SIG-M5 treated with dmso at 0.1 percent for 504 hours (cell line): ENCODE measurements at regions not wholly inside any gene's neighbourhood (a gene's known extent, or its start where the extent isn't known, plus 50 kb on each side); places are given as distances from the start of the nearest gene placed in this dataset.
"Not testable (repeated sequence)": the region's sequence is repeated elsewhere in the genome, so short reads cannot be mapped to it uniquely, and the experiment has no call there.

Experiments
- DNase-seq: peaks from one replicate; lab custom pipeline; 2025; ENCODE audit not compliant: unreplicated experiment; lab: John Stamatoyannopoulos, UW

- not testable (repeated sequence) for DNase-seq
Measured at GRCh38 chr2:89129440-89129839, 438.0 kb downstream of the RPIA start.

- DNase-seq = not testable (repeated sequence)
Measured at GRCh38 chr2:89130665-89131308, 439.3 kb downstream of the RPIA start.

GRCh38 chr2:89142959-89143358, 451.5 kb downstream of the RPIA start:
- DNase-seq = not testable (repeated sequence)

DNA sequence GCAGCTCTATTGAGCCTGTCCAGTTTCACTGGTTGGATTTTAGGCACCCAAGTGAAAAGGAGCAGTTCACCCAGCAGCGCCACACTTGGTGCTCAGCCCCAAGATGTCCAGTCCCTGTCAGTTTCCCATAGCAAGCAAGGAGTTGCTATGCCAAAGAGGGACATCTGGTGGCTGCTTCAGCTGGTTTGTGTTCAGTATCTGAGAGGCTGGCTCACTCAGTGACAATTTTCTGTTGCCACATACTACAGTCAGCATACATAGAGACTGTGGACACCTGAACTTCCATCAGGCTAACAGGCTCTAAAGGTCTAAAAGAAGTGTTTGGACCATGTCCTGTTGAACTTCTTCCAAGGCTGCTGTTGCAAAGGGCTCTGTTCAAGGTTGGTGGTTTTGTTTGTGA, 453.9 kb downstream of the RPIA start:
- not testable (repeated sequence) for DNase-seq

- not testable (repeated sequence) for DNase-seq
Measured at GRCh38 chr2:89148256-89148655, 456.8 kb downstream of the RPIA start.

- not testable (repeated sequence) for DNase-seq
Measured at GRCh38 chr2:89151699-89152098, 460.2 kb downstream of the RPIA start.

DNA sequence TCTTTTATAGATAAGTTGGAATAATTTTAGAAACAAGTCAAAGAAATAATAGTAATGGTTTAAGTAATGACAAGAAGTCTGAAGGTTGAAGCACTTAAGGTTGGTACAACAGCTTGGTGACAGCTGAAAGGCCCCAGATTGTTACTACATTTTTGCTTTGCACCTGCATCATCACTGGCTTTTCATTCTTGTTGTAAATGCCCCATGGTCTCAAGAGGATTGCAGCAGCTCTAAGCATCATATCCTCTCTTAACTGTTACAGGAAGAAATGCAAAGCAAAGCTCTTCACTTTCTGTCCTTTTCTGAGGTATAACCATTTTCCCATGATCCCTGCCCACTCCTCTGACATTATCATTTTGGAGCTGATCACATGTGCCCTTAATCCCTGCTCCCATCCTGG, 461.0 kb downstream of the RPIA start:
- not testable (repeated sequence) for DNase-seq

DNA sequence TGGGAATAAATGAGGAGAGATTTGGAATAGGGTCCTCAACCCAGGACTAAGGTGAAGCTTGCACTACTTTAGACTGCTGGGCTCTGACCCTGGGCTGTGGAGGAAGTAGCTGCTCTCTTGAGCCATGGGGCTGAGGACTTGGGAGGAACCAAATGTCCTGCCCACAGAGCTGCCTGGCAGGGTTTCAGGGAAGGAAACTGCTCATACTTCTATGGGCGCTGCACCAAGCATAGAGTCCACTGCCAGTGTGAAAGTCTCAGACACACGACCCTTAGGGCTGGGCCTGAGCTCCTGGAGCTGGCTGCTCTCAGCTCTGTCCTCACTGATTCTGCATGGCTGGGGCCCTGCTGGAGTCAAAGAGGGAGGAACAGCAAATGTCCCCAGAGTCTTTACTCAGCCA, 461.7 kb downstream of the RPIA start:
- DNase-seq = not testable (repeated sequence)

DNA sequence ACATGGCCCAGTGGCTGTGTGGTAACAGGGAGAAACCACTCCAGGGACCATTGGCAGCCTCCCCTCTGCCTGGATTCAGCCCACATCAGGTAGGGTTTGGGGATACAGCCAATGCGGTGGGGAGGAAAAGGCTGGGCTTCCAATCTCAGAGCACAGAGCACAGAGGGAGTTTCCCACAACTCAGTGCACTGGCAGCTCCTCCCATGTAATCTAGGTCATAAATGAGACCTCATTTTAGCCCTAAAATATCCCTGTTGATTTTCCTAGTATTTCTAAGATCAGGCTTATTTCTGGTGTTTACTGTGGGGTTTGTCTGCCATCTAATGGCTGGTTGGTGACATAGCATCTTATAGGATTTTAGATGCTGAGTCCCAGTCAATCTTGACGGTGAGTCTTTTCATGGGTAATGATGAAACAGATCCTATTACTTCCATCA, 462.8 kb downstream of the RPIA start:
- not testable (repeated sequence) for DNase-seq

GRCh38 chr2:89160306-89160705, 468.8 kb downstream of the RPIA start:
- not testable (repeated sequence) for DNase-seq

- not testable (repeated sequence) for DNase-seq
Measured at GRCh38 chr2:89161626-89162025, 470.2 kb downstream of the RPIA start.

DNA sequence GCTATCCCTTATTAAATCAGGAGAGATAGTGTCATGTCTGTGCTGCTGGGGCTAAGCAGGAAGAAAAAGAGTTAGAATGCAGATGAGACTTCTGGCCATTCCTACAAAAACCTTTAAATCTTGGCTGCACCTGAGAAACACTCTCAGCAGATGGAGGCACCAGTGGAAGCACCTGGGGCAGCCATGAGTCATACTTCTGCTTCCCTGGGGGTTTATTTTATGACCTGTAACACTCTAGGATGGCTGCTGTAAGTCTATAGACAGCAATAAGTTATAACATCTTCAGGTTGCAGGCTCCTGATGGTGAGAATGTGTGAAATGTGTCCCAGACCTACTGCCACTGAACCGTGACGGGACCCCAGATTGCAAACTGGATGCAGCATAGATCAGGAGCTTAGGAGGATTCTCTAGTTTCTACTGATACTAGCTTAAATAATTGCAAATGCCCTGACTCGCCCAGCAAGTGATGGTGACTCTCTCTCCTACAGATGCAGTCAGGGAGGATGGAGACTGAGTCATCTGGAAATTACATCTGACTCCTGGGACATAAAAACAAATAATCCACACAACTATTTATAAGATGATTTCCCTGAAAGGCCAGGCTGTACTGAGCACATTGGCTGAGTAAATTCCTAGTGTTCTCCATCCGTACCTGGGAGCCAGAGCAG, 479.2 kb downstream of the RPIA start:
- DNase-seq = not testable (repeated sequence)

- not testable (repeated sequence) for DNase-seq
Measured at GRCh38 chr2:89171174-89171519, 479.7 kb downstream of the RPIA start.

GRCh38 chr2:89177004-89177403, 485.5 kb downstream of the RPIA start:
- DNase-seq = not testable (repeated sequence)

DNA sequence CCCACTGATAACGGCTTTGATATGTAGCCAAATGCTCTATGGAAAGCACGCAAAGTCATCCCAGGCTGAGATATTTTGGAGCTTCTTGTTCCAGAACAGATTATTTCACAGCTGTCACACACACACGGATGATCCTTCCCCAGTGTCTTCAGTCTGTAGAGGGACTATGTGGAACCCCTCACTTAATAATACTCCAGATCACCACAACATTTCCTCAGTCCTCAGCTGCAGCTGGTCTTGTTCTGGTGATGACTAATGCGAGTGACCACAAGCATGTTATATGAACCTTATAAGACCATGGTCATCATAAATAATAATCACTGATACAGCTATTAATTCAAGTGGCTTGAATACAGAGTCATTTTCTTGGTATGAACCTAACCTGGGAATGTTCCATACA, 490.7 kb downstream of the RPIA start:
- not testable (repeated sequence) for DNase-seq

DNA sequence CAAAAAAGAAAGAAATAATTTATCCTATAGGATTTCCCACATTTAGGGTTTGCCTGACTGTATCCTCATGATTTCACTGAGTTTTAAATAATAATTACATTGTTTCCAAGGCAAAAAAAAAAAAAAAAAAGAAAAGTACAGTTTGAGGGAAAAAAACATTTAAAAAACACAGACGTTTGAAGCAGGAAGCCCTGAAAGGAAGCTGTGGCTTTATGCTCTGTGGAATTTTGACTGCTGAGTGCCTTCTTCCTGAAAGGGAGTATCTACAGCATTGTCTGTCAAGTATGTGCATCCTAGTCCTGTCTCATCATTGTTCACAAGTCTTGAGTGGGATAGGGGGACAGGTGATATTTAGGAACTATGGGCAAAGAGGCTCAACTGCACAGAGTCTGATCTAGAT, 493.3 kb downstream of the RPIA start:
- not testable (repeated sequence) for DNase-seq

DNA sequence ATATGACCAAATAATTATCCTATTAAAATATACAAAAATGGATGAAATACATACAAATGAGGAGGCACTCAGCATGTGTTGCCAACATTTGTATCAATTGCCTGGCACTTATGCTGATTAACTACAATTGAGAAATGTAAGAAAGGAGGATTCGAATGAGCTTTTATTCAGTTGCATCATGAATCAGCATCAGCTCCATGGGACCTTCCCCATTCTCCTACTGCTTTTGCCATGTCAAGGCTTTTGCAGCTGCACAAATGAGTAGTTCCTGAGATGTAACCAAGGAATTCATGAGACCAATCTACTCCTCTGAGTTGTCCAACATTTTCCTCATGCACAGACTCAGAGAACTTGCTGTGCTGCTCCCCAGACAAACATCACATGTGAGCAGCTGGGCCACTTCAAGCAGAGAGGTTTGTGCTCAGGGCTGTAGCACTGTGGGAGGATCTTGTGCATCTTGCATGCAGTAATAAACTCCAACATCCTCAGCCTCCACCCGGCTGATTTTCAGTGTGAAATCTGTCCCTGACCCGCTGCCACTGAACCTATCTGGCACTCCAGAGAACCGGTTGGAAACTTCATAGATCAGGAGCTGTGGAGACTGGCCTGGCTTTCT, 504.3 kb downstream of the RPIA start:
- not testable (repeated sequence) for DNase-seq

DNA sequence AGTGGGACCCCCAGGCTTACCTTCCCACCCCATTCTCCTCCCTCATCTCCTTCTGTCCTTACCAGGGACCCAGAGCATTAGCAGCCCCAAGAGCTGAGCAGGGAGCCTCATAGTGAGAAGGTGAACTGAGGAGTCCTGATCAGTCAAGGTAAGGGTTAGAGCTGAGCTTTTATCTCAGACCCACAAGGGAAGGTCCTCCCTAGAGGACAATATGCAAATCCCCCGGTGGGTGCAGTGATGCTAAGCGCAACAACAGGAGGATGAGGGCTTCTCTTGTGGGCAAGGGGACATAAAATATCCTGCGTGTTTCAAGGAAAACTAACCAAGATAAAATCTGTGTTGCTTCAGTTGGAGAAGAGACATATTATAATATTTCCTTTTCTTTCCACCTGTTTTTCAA, 505.2 kb downstream of the RPIA start:
- DNase-seq = not testable (repeated sequence)

DNA sequence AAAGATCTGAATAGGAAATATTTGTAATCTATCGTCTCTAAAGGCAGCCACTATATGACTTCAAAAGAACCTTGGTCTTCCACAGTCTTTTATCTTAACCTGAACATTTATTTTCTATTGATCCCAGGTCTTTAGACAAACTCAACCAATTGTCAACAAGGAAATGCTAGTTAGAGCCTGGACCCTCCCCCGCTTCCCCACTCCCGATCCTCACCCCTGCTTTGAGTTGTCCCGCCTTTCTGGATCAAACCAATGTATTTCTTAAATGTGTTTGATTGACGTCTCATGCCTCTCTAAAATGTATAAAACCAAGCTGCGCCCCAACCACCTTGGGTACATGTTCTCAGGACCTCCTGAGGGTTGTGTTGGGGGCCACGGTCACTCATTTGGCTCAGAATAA, 506.6 kb downstream of the RPIA start:
- not testable (repeated sequence) for DNase-seq

DNA sequence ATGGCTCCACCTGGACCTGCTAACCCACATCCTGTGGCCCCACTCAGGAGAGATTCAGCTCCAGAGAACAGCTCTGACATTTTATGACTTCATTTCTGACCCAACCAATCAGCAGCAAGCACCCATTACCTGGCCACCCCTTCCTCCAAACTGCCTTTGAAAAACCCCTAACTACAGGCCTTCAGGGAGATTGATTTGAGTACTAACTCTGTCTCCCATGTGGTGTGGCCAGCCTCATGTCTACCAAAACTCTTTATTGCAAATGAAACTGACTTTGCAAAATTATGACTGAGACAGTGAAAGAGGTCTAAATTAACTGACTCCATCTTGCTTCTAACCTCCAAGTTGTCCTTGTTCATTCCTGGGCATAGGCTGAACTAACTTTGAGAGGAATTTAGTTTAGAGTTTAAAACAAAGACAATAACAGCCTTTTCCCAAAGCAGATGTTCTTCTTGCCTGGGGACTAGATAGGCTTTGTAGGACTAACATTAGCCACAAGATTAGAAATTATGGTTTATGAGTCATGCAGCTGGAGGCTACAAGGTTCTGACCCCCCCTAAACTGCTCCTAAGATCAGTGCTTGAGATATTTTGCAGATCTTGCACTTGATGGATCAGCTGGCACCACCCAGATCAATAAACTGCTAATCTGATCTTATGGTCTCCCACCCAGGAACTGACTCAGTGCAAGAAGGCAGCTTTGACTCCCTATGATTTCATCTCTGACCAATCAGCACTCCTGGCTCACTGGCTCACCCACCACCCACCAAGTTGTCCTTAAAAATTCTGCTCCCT, 508.2 kb downstream of the RPIA start:
- not testable (repeated sequence) for DNase-seq

- DNase-seq = not testable (repeated sequence)
Measured at GRCh38 chr2:89200247-89200527, 508.7 kb downstream of the RPIA start.

DNA sequence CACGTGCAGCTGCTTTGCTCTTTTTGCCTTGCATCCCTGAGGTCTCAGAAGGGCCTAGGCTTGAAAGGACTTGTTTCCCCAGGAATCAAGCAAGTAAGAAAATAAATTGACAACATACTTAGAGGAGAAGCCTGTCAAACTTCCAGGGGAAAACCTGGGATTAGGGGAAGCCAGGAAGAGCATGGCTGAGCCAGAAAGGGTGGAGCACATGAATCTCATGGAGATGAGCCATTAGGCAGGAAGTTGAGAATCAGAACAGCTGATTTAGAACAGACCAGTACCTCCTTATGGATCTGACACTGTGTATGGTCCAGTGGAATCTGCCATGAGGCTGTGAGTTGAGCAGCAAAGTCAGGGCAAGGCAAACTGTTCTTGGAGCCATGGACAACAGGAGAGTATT, 511.0 kb downstream of the RPIA start:
- not testable (repeated sequence) for DNase-seq
